Right lobe of liver (tissue), 6 donors: ENCODE measurements at regions not wholly inside any gene's neighbourhood (a gene's known extent, or its start where the extent isn't known, plus 50 kb on each side); places are given as distances from the start of the nearest gene placed in this dataset.

Experiments
- ATAC-seq, 4 donors: fragments of 200-7000 bp; cut with Tn5 transposase; one replicate each; pipeline ENCODE4 v1.9.1; 2020; ENCODE audit warnings: mild to moderate bottlenecking in 4 of 4, moderate library complexity in 4 of 4
- DNase-seq, 3 donors: peaks; one replicate each; pipeline ENCODE4 v3.0.0-alpha.2; 2020
- H3K27ac ChIP-seq, 3 donors: fragments of 200-600 bp; one replicate each; pipeline ENCODE4 v1.8.0; 2022
- H3K27me3 ChIP-seq, 2 donors: fragments of 200-600 bp; one replicate each; pipeline ENCODE4 v1.8.0; 2022
- H3K36me3 ChIP-seq, 4 donors: fragments of 200-600 bp; sonication (generic) in 1 of 4; one replicate each; pipeline versions ENCODE4 v1.5.1 to v1.8.0; 2017 to 2022; ENCODE audit warnings: control low read depth in 1 of 4
- H3K4me1 ChIP-seq, 4 donors: fragments of 200-600 bp; sonication (generic) in 1 of 4; one replicate each; pipeline versions ENCODE4 v1.5.1 to v1.8.0; 2017 to 2022; ENCODE audit warnings: control low read depth in 1 of 4
- H3K4me3 ChIP-seq, 3 donors: fragments of 200-600 bp; one replicate each; pipeline ENCODE4 v1.8.0; 2022
- H3K9me3 ChIP-seq, 4 donors: fragments of 200-600 bp; sonication (generic) in 1 of 4; one replicate each; pipeline versions ENCODE4 v1.5.1 to v1.8.0; 2017 to 2022; ENCODE audit warnings: control low read depth in 1 of 4
- POLR2A ChIP-seq: fragments of 450-650 bp; IDR thresholded peaks from one replicate; pipeline ENCODE4 v1.6.1; 2017; ENCODE audit warnings: antibody characterized with exemption, mild to moderate bottlenecking
- WGBS: methylation state at CpG from one replicate; pipeline ENCODE4 v1.1.6; 2018; ENCODE audit warnings: low coverage, low lambda C conversion rate; ENCODE audit not compliant: insufficient coverage; ENCODE audit errors: missing lambda C conversion rate; 5-methylcytosine and 5-hydroxymethylcytosine counted together
- intact Hi-C, 2 donors: fragments of 100-400 bp; cut with DNase I; formaldehyde crosslinking; loops; one replicate each; pipeline versions ENCODE4 v1.11.2 to v1.14.1; 2022
- TF ChIP-seq, protein P1 (sequence below), 4 donors: fragments of 200-600 bp in 3 of 4; fragments of 450-650 bp in 1 of 4; IDR thresholded peaks; one replicate each; pipeline versions ENCODE4 v1.5.1 to v1.8.0; 2016 to 2022; ENCODE audit warnings: antibody characterized with exemption in 4 of 4, mild to moderate bottlenecking in 2 of 4
- donor health status: DM: no; HTN: yes; CAD: no.
- donor health status: DM: no; HTN: no; CAD: no.
- donor health status: DM: no; HTN: no; CAD: no.
- donor health status: DM: no; HTN: yes; CAD: no.
- donor health status: DM: no; HTN: yes; CAD: no.

DNA sequence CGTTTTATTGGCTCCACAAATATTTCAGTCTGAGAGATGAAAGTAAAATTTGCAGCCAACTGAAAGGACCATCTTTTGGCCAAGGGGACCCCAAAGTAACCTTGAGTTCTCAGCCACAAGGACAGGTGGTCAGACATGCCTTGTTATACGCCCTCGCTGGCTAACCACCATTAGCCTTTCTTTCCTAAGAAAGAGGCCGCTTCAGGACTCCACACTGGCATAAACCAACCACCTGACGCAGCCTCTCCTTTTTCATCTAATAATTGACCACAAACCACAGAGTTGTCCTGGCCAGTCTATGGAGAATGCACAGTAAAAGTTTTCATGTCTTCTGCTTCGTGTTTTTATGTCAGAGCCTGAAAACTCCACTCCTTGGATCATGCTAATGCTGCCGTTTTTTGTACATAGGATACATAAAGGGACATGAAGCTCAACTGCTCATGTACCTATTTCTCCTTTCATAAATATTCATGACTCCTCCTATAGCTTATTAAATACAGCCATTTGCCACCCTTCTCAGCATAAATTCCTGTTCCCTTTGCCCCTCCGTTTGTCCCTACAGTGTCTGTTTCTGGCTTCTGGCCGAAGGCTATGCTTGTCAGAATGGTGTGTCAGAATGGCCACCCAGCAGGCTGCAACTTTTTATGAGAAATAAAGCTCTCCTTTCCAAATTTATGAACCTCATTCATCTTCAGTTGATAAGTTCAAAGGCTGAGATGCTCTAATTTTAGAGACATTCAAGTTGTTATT, 374.1 kb upstream of the RBMS3 start:
- 54% methylated on average over 9 of the region's 9 CpGs for WGBS

GRCh38 chr3:28907616-28908015, 373.3 kb upstream of the RBMS3 start:
- no peaks in the 10 kb centered on the region for H3K9me3 ChIP-seq
- no peak overlapping the region for H3K4me3 ChIP-seq
- H3K27ac ChIP-seq: no peak overlapping the region
- no peaks in the 10 kb centered on the region for H3K36me3 ChIP-seq
- TF ChIP-seq, protein P1, sequence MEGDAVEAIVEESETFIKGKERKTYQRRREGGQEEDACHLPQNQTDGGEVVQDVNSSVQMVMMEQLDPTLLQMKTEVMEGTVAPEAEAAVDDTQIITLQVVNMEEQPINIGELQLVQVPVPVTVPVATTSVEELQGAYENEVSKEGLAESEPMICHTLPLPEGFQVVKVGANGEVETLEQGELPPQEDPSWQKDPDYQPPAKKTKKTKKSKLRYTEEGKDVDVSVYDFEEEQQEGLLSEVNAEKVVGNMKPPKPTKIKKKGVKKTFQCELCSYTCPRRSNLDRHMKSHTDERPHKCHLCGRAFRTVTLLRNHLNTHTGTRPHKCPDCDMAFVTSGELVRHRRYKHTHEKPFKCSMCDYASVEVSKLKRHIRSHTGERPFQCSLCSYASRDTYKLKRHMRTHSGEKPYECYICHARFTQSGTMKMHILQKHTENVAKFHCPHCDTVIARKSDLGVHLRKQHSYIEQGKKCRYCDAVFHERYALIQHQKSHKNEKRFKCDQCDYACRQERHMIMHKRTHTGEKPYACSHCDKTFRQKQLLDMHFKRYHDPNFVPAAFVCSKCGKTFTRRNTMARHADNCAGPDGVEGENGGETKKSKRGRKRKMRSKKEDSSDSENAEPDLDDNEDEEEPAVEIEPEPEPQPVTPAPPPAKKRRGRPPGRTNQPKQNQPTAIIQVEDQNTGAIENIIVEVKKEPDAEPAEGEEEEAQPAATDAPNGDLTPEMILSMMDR (IDR thresholded peaks at IDR 0.05): no peak
- TF ChIP-seq POLR2A: no peak
- no peaks in the 10 kb centered on the region for H3K4me1 ChIP-seq
- no peaks in the 10 kb centered on the region for H3K27me3 ChIP-seq
- no peak for ATAC-seq
- no peak for DNase-seq
- WGBS: 71% methylated on average over 3 of the region's 3 CpGs
- intact Hi-C loops: no loop called here

More for the DNA sequence above, 374.1 kb upstream of the RBMS3 start:
- H3K9me3 ChIP-seq: no peaks in the 10 kb centered on the region
- H3K27ac ChIP-seq: no peak overlapping the region
- intact Hi-C loops: no loop called here
- no peak for DNase-seq
- TF ChIP-seq, protein P1 (IDR thresholded peaks at IDR 0.05): no peak
- TF ChIP-seq POLR2A: no peak
- no peak for ATAC-seq
- H3K4me1 ChIP-seq: no peaks in the 10 kb centered on the region
- H3K27me3 ChIP-seq: no peaks in the 10 kb centered on the region
- no peak overlapping the region for H3K4me3 ChIP-seq
- H3K36me3 ChIP-seq: no peaks in the 10 kb centered on the region

DNA sequence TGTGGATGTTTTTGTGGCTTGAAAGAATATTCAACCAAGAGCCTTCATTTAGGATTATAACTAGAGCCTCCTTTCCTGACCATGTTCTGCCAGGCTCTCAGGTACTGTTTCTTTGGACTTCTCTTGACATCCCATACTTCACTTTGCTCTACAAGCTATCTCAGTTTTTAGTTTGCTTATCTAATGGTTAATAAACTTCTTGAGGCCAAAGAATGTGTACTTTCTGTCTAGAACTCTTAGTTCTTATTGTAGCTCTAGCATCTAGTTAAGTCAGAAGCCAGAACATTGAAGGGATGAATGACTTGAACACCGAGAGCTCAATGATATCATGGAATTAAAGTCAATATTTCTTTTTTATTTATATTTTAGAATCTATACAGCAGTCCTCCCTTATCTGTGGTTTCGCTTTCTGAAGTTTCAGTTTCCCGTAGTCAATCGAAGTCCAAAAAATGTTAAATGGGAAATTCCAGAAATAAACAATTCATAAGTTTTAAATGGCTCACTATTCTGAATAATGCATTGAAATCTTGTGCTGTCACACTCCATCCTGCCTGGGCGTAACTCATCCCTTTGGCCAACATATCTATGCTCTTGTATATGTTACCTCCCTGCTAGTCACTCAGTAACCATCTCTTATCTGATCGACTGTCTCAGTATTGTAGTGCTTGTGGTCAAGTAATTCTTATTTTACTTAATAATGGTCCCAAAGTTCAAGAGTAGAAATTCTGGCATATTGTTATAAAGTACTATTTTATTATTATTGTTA, 368.6 kb upstream of the RBMS3 start:
- Histone ChIP-seq H3K27me3 (no peaks in the 10 kb centered on the region), H3K9me3 (no peaks in the 10 kb centered on the region), H3K4me1 (no peaks in the 10 kb centered on the region), H3K36me3 (no peaks in the 10 kb centered on the region), H3K27ac (no peak overlapping the region), H3K4me3 (no peak overlapping the region)
- no peak for DNase-seq
- no peak for ATAC-seq
- whole genome bisulfite sequencing: 56% methylated on average over 6 of the region's 6 CpGs
- intact Hi-C loops: no loop called here
- no peak for TF ChIP-seq POLR2A
- TF ChIP-seq, protein P1 (IDR thresholded peaks at IDR 0.05): no peak

- peak in 1 of 4 donors; percentile 24 for ATAC-seq
- no peaks in the 10 kb centered on the region for H3K9me3 ChIP-seq
- H3K4me1 ChIP-seq: no peaks in the 10 kb centered on the region
- H3K36me3 ChIP-seq: no peaks in the 10 kb centered on the region
- TF ChIP-seq POLR2A: no peak
- TF ChIP-seq, protein P1 (IDR thresholded peaks at IDR 0.05): no peak
- WGBS: 40% methylated on average over 6 of the region's 8 CpGs
- H3K27ac ChIP-seq: no peak overlapping the region
- no peaks in the 10 kb centered on the region for H3K27me3 ChIP-seq
- intact Hi-C loops: no loop called here
- DNase-seq: no peak
- peak overlapping the region in 1 of 3 donors; percentile 4 for H3K4me3 ChIP-seq
Measured at GRCh38 chr3:28915741-28916500, 364.9 kb upstream of the RBMS3 start.
